ENCODE measurements at regions not wholly inside any gene's neighbourhood (a gene's known extent, or its start where the extent isn't known, plus 50 kb on each side); places are given as distances from the start of the nearest gene placed in this dataset.

- no peak for TF ChIP-seq CREB5 (CRISPR knock-in tag; IDR thresholded peaks at IDR 0.05; ENCODE audit: low read depth)
Observed at GRCh38 chr5:123673107-123673506, 161.1 kb downstream of the CSNK1G3 start (continued).

DNA sequence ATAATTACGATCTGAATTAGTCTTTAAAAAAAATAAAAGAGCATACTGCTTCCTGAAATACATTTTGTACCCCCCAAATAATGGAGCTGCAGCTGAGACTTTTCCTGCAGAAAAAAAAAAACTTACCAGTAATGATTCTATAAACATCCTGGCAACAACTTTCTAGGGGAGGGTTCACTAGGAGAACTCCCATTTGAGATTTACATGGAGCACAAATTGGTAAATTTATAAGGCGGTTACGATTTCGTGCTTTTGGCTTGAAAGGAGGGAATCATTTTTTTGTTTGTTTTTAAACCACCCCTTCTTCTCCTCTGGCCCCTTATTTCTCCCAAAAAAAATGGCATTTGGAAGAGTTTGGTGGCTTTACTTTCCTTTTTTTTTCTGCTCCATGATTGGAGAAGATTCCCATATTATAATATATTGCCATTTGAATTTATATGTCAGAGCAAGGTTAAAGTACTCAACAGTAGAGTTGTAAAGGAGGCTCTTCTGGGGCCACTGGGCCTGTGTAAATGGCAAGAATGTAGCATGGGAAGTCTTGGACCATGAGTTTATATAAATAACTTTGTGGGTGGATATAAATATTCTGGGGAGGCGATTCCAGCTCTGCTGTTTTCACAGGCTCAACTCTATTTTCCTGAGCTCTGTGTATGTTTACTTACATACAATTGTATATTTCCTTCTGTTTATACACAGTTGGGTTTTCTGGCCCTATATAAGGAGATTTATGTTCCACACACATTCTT, 159.9 kb downstream of the CSNK1G3 start:
- TF ChIP-seq POU6F1 (CRISPR knock-in tag; IDR thresholded peaks at IDR 0.05; ENCODE audit: borderline replicate concordance, low read depth): no peak
- no peak for TF ChIP-seq ZFP3 (CRISPR knock-in tag; IDR thresholded peaks at IDR 0.05)
- no peak for TF ChIP-seq ESRRG (CRISPR knock-in tag; IDR thresholded peaks at IDR 0.05)
- TF ChIP-seq SNAI2 (CRISPR knock-in tag; IDR thresholded peaks at IDR 0.05): no peak
- no peak for TF ChIP-seq ZNF565 (CRISPR knock-in tag; conservative IDR thresholded peaks at IDR 0.05; ENCODE audit: low read depth)
- TF ChIP-seq ISL1 (CRISPR knock-in tag; IDR thresholded peaks at IDR 0.05): no peak
- no peak for TF ChIP-seq OSR1 (CRISPR knock-in tag; IDR thresholded peaks at IDR 0.05)
- TF ChIP-seq ZNF70 (CRISPR knock-in tag; IDR thresholded peaks at IDR 0.05): no peak
- TF ChIP-seq, protein P1, sequence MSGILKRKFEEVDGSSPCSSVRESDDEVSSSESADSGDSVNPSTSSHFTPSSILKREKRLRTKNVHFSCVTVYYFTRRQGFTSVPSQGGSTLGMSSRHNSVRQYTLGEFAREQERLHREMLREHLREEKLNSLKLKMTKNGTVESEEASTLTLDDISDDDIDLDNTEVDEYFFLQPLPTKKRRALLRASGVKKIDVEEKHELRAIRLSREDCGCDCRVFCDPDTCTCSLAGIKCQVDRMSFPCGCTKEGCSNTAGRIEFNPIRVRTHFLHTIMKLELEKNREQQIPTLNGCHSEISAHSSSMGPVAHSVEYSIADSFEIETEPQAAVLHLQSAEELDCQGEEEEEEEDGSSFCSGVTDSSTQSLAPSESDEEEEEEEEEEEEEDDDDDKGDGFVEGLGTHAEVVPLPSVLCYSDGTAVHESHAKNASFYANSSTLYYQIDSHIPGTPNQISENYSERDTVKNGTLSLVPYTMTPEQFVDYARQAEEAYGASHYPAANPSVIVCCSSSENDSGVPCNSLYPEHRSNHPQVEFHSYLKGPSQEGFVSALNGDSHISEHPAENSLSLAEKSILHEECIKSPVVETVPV (CRISPR knock-in tag; IDR thresholded peaks at IDR 0.05): no peak
- TF ChIP-seq TCF4 (CRISPR knock-in tag; IDR thresholded peaks at IDR 0.05; ENCODE audit: borderline replicate concordance): no peak
- no peak for TF ChIP-seq CSDC2 (CRISPR knock-in tag; IDR thresholded peaks at IDR 0.05)
- no peak for ATAC-seq

GRCh38 chr5:123671042-123671441, 159.1 kb downstream of the CSNK1G3 start:
- TF ChIP-seq ZNF70 (CRISPR knock-in tag; IDR thresholded peaks at IDR 0.05) (no peak), POU6F1 (CRISPR knock-in tag; IDR thresholded peaks at IDR 0.05; ENCODE audit: borderline replicate concordance, low read depth) (no peak), ZNF565 (CRISPR knock-in tag; conservative IDR thresholded peaks at IDR 0.05; ENCODE audit: low read depth) (no peak)
- peak; percentile 27; the same call in 1 of the 3 replicates for ATAC-seq
